Glomerular visceral epithelial cell (primary cell): ENCODE measurements at regions not wholly inside any gene's neighbourhood (a gene's known extent, or its start where the extent isn't known, plus 50 kb on each side); places are given as distances from the start of the nearest gene placed in this dataset.

ENCODE experiments used
- DNase-seq: peaks from one replicate; pipeline ENCODE4 v3.0.0-alpha.2; 2016; ENCODE audit errors: extremely low spot score

GRCh38 chr14:104425171-104425681 is 154.3 kb upstream of the C14orf180 start:
- no peak for DNase-seq

- no peak for DNase-seq
Measured at GRCh38 chr14:104425763-104426646, 153.6 kb upstream of the C14orf180 start.

GRCh38 chr14:104427131-104427851 is 152.3 kb upstream of the C14orf180 start:
- no peak for DNase-seq

- DNase-seq: no peak
Measured at GRCh38 chr14:104428333-104428851, 151.2 kb upstream of the C14orf180 start.

DNA sequence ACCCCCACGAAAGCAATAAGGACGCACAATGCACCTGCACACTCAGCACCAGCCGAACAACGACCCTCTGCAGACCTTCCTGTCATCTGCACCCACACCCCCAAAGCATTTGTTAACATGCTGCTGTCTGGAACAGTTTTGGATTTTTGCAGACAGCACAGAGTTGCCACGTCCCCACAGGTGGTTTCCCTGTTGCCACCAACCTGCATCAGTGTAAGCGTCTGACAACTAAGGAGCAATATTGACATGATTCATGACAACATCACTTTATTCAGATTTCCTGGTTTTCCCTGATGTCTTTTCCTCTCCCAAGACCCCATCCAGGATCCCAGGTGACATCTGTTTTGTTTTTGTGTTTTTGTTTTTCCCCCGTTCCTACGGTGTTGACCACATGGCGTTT is 150.7 kb upstream of the C14orf180 start:
- DNase-seq: no peak

GRCh38 chr14:104429291-104429861 is 150.2 kb upstream of the C14orf180 start:
- no peak for DNase-seq

DNA sequence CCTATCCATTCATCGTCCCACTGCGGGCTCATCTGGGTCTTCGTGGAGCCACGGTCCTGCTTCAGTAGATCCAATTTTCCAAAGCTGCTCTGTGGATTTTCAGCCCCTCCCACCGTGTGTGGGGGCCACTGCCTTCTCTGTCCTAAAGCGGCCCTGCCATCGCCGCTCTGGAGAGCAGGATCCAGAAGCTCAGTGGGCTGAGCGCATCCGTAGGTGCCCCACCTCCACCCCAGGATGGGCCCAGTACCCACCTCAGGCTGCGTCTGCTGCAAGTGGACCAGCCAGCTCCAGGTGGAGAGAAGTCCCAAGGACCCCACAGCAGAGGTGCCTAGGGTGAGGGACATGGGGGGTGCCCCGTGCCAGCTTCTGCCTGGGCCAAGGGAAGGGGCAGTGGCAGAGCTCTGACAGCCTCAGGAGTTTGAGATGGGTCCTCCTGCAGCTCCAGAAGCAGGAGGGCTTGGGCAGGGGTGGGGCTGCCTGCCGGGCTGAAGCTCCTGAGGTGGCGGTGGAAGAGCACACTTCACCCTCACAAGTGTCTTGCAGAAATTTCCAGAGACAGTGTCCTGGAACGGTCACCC is 148.1 kb upstream of the C14orf180 start:
- no peak for DNase-seq

DNA sequence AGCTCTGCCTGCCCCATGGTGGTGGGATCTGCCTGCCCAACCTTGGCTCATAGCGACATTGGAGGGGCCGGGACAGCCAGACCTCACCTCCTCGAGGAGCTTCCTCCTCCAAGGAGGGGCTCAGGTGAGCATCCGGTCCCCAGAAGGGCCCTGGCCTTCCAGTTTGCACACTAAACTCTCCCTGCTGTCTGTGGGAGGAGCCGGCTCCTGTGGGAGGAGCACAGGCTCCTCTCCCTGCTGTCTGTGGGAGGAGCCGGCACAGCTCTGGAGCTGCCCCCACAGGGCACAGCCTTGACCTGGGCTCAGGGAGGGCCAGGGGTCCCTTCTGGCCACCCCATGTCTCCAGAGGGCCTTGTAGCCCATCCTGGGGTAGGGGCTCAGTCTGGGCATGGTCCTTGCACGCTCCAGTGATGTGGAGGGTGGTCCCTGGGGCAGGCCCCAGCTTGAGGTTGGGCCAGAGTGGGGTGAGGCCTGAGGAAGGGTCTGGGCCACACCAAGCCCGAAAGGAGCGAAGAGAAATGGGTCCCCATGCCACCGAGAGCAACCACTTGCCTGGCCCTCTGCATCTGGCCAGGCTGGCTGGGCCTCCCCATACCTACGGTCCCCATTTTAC is 147.5 kb upstream of the C14orf180 start:
- DNase-seq: no peak

DNA sequence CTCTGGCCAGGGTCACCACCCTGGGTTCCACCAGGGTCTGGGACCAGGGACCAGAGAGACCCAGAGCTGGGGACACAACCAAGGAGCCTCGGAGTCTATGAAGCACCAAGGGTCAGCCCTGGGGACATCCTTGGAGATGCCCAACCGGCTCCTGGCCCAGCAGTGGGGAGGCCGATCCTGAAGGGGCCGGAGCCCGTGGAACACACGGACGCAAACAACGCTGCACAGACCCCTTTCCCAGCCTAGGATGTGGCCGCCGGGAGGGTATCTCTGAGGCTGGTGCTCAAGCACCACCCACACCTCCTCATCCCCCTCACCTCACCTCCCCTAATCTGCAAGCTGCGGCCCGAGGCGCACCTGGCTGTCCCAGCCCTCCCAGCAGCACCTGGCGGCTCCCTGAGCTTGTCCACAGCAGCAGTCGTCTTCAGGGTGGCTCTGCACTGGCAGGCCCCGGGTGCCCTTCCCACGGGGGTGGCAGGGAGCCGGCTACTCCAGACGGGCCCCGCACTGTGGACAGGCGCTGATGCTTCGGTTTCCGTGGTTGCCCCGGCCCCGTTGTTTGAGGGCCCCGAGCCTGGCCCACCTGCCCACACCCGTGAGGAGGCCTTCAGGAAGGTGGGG is 146.8 kb upstream of the C14orf180 start:
- no peak for DNase-seq

GRCh38 chr14:104433401-104434213 is 146.0 kb upstream of the C14orf180 start:
- DNase-seq: no peak

GRCh38 chr14:104434214-104435076 is 145.1 kb upstream of the C14orf180 start:
- no peak for DNase-seq

DNA sequence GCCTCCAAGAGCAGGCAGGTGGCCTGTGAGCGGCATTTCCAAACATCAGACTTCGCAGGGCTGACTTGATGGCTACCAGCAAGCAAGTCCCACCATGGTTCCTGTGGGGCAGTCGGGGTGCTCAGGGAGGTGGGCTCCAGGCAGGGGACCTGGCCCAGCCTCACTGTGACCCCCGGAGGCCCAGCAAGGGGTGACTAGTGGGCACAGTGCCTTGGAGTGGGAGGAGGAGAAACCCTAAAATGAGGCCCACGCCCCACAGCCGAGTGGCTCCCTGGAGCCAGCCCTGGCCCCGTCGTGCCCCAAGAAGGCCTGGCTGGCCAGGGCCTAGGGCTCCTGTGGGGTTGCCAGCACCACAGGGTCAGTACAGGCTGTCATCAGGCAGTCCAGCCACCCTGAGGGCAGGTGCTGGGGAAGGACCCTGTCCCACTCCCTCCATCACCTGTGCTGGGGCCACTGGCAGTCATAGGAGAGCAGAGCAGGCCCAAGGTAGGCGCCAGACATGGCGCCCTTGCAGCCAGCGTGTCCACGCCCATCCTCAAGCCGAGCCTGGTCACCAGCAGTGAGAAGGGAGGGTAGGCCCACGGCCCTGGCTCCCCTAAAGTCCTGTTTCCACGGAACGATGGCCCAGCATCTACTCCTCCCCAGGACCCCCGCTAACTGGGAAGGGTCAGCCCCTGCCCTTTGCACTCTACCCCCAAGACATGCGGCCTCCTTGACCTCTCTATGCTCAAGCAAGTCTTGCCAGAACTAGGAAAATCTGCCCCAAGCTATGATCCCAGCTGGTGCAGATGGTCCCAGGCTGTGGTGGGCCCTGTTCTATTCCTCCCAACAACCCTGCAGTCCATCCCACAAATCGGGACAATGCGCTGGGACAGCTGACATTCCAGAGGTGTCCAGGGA is 144.2 kb upstream of the C14orf180 start:
- DNase-seq: no peak

- DNase-seq: peak; percentile 7
Measured at GRCh38 chr14:104436047-104436591, 143.4 kb upstream of the C14orf180 start.

GRCh38 chr14:104436741-104437701 is 142.5 kb upstream of the C14orf180 start:
- no peak for DNase-seq

- DNase-seq: no peak
Measured at GRCh38 chr14:104437703-104438102, 141.9 kb upstream of the C14orf180 start.

DNA sequence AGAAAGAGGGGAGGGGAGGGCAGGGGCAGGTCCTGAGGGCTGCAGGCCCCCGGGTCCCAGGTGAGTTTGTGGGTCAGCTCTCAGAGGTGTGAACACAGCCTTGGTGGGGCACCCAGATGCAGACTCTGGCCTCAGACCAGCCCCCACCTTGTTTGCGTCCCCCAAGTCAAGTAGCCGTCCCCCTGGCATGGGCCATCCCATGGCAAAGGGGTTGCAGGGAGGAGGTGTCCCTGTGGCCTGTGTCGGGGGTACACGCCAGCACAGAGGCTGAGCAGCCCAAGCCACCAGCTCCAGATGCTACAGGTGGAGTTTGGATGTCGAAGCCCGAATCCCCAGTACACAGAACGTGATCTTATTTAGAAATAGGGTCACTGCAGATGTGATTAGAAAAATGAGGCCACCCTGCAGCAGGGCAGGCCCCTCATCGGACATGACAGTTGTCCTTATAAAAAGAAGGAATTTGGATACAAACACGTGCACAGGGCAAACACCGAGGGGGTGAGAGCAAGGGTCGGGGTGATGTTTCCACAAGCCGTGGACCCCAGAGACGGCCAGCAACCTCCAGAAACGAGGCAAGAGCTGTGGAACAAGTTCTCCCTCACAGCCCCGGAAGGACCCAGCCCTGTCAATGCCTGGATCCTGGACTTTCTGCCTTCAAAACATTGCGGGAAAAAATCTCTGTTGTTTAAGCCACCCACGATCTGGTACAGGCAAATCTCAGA is 141.2 kb upstream of the C14orf180 start:
- DNase-seq: no peak
